ENCODE measurements at regions not wholly inside any gene's neighbourhood (a gene's known extent, or its start where the extent isn't known, plus 50 kb on each side); places are given as distances from the start of the nearest gene placed in this dataset.
"Not testable (repeated sequence)": the region's sequence is repeated elsewhere in the genome, so short reads cannot be mapped to it uniquely, and the experiment has no call there.

- H3K27me3 Mint-ChIP-seq (ENCODE audit: low read depth); H3K9me3 Mint-ChIP-seq; DNase-seq (ENCODE audit: low read depth, low spot score); H3K4me1 Mint-ChIP-seq; H3K27ac Mint-ChIP-seq (ENCODE audit: unreplicated experiment); H3K4me3 Mint-ChIP-seq: not testable (repeated sequence)
- peaks cover 15% of the 10 kb centered on the region for H3K36me3 Mint-ChIP-seq (ENCODE audit: low read depth)
Measured at GRCh38 chr1:148432318-148432717, 50.8 kb downstream of the PPIAL4G start.

GRCh38 chr1:148429856-148430255 lies 53.2 kb downstream of the PPIAL4G start:
- H3K4me3 Mint-ChIP-seq; H3K9me3 Mint-ChIP-seq; H3K27ac Mint-ChIP-seq (ENCODE audit: unreplicated experiment); H3K27me3 Mint-ChIP-seq (ENCODE audit: low read depth); DNase-seq (ENCODE audit: low read depth, low spot score); H3K4me1 Mint-ChIP-seq: not testable (repeated sequence)
- H3K36me3 Mint-ChIP-seq (ENCODE audit: low read depth): peaks cover 11% of the 10 kb centered on the region

- not testable (repeated sequence) for DNase-seq (ENCODE audit: low read depth, low spot score); H3K36me3 Mint-ChIP-seq (ENCODE audit: low read depth); H3K9me3 Mint-ChIP-seq; H3K27me3 Mint-ChIP-seq (ENCODE audit: low read depth); H3K4me3 Mint-ChIP-seq
- Mint-ChIP-seq H3K4me1 (peaks cover 14% of the 10 kb centered on the region), H3K27ac (ENCODE audit: unreplicated experiment) (peak overlapping the region; percentile 27)
Measured at GRCh38 chr1:148426940-148427611, 56.0 kb downstream of the PPIAL4G start.

GRCh38 chr1:148426385-148426784 lies 56.7 kb downstream of the PPIAL4G start:
- not testable (repeated sequence) for H3K9me3 Mint-ChIP-seq; H3K27me3 Mint-ChIP-seq (ENCODE audit: low read depth)

GRCh38 chr1:148424143-148425003 lies 58.7 kb downstream of the PPIAL4G start:
- H3K36me3 Mint-ChIP-seq (ENCODE audit: low read depth); H3K27me3 Mint-ChIP-seq (ENCODE audit: low read depth); H3K4me3 Mint-ChIP-seq; DNase-seq (ENCODE audit: low read depth, low spot score); H3K9me3 Mint-ChIP-seq: not testable (repeated sequence)
- Mint-ChIP-seq H3K27ac (ENCODE audit: unreplicated experiment) (peak overlapping the region; percentile 9), H3K4me1 (peaks cover 14% of the 10 kb centered on the region)

More at GRCh38 chr1:148426385-148426784, 56.7 kb downstream of the PPIAL4G start:
- H3K4me3 Mint-ChIP-seq; H3K27ac Mint-ChIP-seq (ENCODE audit: unreplicated experiment); H3K36me3 Mint-ChIP-seq (ENCODE audit: low read depth); DNase-seq (ENCODE audit: low read depth, low spot score): not testable (repeated sequence)
- H3K4me1 Mint-ChIP-seq: peaks cover 14% of the 10 kb centered on the region

GRCh38 chr1:148422921-148423320 lies 60.2 kb downstream of the PPIAL4G start:
- H3K4me3 Mint-ChIP-seq; H3K27ac Mint-ChIP-seq (ENCODE audit: unreplicated experiment); H3K27me3 Mint-ChIP-seq (ENCODE audit: low read depth); DNase-seq (ENCODE audit: low read depth, low spot score); H3K36me3 Mint-ChIP-seq (ENCODE audit: low read depth); H3K9me3 Mint-ChIP-seq: not testable (repeated sequence)
- peaks cover 14% of the 10 kb centered on the region for H3K4me1 Mint-ChIP-seq

GRCh38 chr1:148417241-148417640 lies 65.9 kb downstream of the PPIAL4G start:
- H3K4me3 Mint-ChIP-seq; H3K36me3 Mint-ChIP-seq (ENCODE audit: low read depth); H3K9me3 Mint-ChIP-seq; H3K4me1 Mint-ChIP-seq; H3K27ac Mint-ChIP-seq (ENCODE audit: unreplicated experiment); H3K27me3 Mint-ChIP-seq (ENCODE audit: low read depth); DNase-seq (ENCODE audit: low read depth, low spot score): not testable (repeated sequence)

GRCh38 chr1:148413385-148413784 lies 69.7 kb downstream of the PPIAL4G start:
- not testable (repeated sequence) for H3K4me1 Mint-ChIP-seq; H3K36me3 Mint-ChIP-seq (ENCODE audit: low read depth); H3K4me3 Mint-ChIP-seq; H3K9me3 Mint-ChIP-seq; DNase-seq (ENCODE audit: low read depth, low spot score); H3K27me3 Mint-ChIP-seq (ENCODE audit: low read depth); H3K27ac Mint-ChIP-seq (ENCODE audit: unreplicated experiment)

- H3K9me3 Mint-ChIP-seq; H3K36me3 Mint-ChIP-seq (ENCODE audit: low read depth); H3K4me3 Mint-ChIP-seq; DNase-seq (ENCODE audit: low read depth, low spot score); H3K27ac Mint-ChIP-seq (ENCODE audit: unreplicated experiment); H3K27me3 Mint-ChIP-seq (ENCODE audit: low read depth): not testable (repeated sequence)
- peaks cover 24% of the 10 kb centered on the region for H3K4me1 Mint-ChIP-seq
Measured at GRCh38 chr1:148404786-148405568, 78.1 kb downstream of the PPIAL4G start.

GRCh38 chr1:148403925-148404324 lies 79.2 kb downstream of the PPIAL4G start:
- H3K27me3 Mint-ChIP-seq (ENCODE audit: low read depth): not testable (repeated sequence)
- peak overlapping the region; percentile 43 for H3K4me3 Mint-ChIP-seq

GRCh38 chr1:148403085-148403456 lies 80.0 kb downstream of the PPIAL4G start:
- H3K27ac Mint-ChIP-seq (ENCODE audit: unreplicated experiment): peak overlapping the region; percentile 100
- H3K27me3 Mint-ChIP-seq (ENCODE audit: low read depth); H3K9me3 Mint-ChIP-seq; DNase-seq (ENCODE audit: low read depth, low spot score); H3K36me3 Mint-ChIP-seq (ENCODE audit: low read depth): not testable (repeated sequence)
- peaks cover 24% of the 10 kb centered on the region for H3K4me1 Mint-ChIP-seq
- H3K4me3 Mint-ChIP-seq: peak overlapping the region; percentile 92

More at GRCh38 chr1:148403925-148404324, 79.2 kb downstream of the PPIAL4G start:
- H3K9me3 Mint-ChIP-seq; H3K36me3 Mint-ChIP-seq (ENCODE audit: low read depth); DNase-seq (ENCODE audit: low read depth, low spot score); H3K27ac Mint-ChIP-seq (ENCODE audit: unreplicated experiment): not testable (repeated sequence)
- peaks cover 24% of the 10 kb centered on the region for H3K4me1 Mint-ChIP-seq

- peak; percentile 65 for DNase-seq (ENCODE audit: low read depth, low spot score)
- not testable (repeated sequence) for H3K27me3 Mint-ChIP-seq (ENCODE audit: low read depth); H3K9me3 Mint-ChIP-seq; H3K36me3 Mint-ChIP-seq (ENCODE audit: low read depth)
- Mint-ChIP-seq H3K27ac (ENCODE audit: unreplicated experiment) (peak overlapping the region; percentile 100), H3K4me1 (peaks cover 24% of the 10 kb centered on the region), H3K4me3 (peak overlapping the region; percentile 92)
Measured at GRCh38 chr1:148402152-148403084, 80.7 kb downstream of the PPIAL4G start.

Measured in neural crest cell (in vitro differentiated cells).